ENCODE measurements at regions not wholly inside any gene's neighbourhood (a gene's known extent, or its start where the extent isn't known, plus 50 kb on each side); places are given as distances from the start of the nearest gene placed in this dataset.

DNA sequence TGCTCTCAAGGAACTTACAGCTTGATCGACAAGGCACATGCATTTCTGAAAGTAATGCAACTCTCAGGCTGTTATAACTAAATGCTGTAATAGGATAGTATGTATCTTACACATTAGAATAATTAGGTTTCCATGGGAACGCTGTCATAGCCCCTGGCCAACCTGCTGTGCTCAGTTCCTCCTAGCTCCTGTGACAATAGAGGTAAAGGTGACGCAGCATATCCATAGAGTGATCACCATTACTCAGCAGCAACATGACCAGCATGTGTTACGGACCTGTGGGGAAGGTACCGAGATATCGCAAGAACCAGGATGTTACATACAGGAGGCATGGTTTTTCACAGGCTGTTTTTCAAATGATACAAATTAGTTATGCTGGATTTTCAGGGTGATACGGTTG lies 150.7 kb downstream of the CAND1 start:
- Histone ChIP-seq H3K4me3 (no peak overlapping the region), H3K36me3 (ENCODE audit: insufficient read depth, low read length) (no peaks in the 10 kb centered on the region), H3K9ac (ENCODE audit: insufficient read length) (no peak overlapping the region), H3K9me3 (ENCODE audit: low read depth, low read length) (no peaks in the 10 kb centered on the region), H3K27ac (no peak overlapping the region)
- TF ChIP-seq POLR2AphosphoS5 (IDR thresholded peaks at IDR 0.05; ENCODE audit: borderline replicate concordance, low read depth, low read length) (no peak), EZH2 (IDR thresholded peaks at IDR 0.05) (no peak), FOXP2 (optimal IDR thresholded peaks at IDR 0.05; ENCODE audit: control extremely low read depth, extremely low read length, insufficient read depth) (no peak)
- no peak for DNase-seq (ENCODE audit: low read depth, low spot score)

DNA sequence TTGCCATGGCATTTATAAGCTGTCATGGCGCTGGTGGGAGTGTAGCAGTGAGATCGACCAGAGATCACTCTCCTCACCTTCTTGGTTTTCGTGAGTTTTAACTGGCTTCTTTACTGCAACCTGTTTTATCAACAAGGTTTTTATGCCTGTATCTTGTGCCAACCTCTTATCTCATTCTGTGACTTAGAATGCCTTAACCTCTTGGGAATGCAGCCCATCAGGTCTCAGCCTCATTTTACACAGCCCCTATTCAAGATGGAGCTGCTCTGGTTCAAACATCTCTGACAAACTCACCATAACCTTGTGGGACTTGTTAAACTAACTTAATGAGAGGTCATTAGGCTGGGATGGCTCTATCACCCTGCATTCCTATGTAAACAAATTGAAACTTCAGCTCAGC lies 151.3 kb downstream of the CAND1 start:
- no peak for TF ChIP-seq EZH2 (IDR thresholded peaks at IDR 0.05)
- no peak for TF ChIP-seq POLR2AphosphoS5 (IDR thresholded peaks at IDR 0.05; ENCODE audit: borderline replicate concordance, low read depth, low read length)
- TF ChIP-seq FOXP2 (optimal IDR thresholded peaks at IDR 0.05; ENCODE audit: control extremely low read depth, extremely low read length, insufficient read depth) = no peak
- no peak for DNase-seq (ENCODE audit: low read depth, low spot score)
- Histone ChIP-seq H3K27ac (no peak overlapping the region), H3K9me3 (ENCODE audit: low read depth, low read length) (no peaks in the 10 kb centered on the region), H3K4me3 (no peak overlapping the region), H3K36me3 (ENCODE audit: insufficient read depth, low read length) (no peaks in the 10 kb centered on the region), H3K9ac (ENCODE audit: insufficient read length) (no peak overlapping the region)

DNA sequence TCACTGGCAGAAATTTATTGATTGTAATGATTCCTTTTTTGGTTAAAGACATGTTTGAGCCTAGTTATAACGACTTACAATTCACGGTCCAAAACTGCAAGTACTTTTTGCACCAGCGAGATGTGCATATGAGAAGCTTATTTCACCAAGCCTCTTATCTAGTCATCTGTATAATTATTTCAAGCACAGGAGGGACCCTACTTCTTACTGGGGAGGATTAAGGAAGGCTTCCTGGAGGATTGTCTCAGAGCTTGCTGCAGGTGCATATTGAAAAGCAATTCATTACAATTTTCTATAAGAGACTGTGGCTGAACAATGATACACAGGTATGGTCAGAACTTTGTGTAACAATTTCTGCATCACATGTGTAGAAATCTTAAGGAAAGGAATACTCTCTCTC lies 152.9 kb downstream of the CAND1 start:
- Histone ChIP-seq H3K27ac (0 out of 2 replicates have a peak overlapping the region, but pooled peaks have one; percentile 10), H3K9me3 (ENCODE audit: low read depth, low read length) (no peaks in the 10 kb centered on the region), H3K9ac (ENCODE audit: insufficient read length) (no peak overlapping the region), H3K36me3 (ENCODE audit: insufficient read depth, low read length) (no peaks in the 10 kb centered on the region), H3K4me3 (no peak overlapping the region)
- no peak for TF ChIP-seq POLR2AphosphoS5 (IDR thresholded peaks at IDR 0.05; ENCODE audit: borderline replicate concordance, low read depth, low read length)
- no peak for TF ChIP-seq FOXP2 (optimal IDR thresholded peaks at IDR 0.05; ENCODE audit: control extremely low read depth, extremely low read length, insufficient read depth)
- TF ChIP-seq EZH2 (IDR thresholded peaks at IDR 0.05) = no peak
- DNase-seq (ENCODE audit: low read depth, low spot score) = no peak

DNA sequence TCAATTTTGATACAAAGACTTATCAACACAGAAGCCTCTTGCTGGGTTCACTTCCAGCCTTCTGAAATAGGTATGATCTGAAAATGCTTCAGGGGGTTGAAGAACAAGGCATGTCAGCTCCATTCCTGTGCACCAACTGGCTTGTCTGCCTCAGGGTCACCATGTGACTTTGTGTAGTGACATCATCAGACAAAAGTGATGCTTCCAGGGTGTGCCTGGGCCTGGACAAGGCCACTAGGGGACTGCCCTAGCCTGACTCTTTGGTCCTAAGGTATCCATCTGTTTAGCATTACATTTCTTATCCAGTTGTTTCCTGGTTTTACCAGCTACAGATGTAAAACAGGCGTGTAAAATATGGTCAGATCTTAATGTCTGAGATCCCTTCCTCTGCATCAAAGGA lies 155.6 kb downstream of the CAND1 start:
- H3K36me3 ChIP-seq (ENCODE audit: insufficient read depth, low read length) = no peaks in the 10 kb centered on the region
- TF ChIP-seq POLR2AphosphoS5 (IDR thresholded peaks at IDR 0.05; ENCODE audit: borderline replicate concordance, low read depth, low read length) (no peak), EZH2 (IDR thresholded peaks at IDR 0.05) (no peak), FOXP2 (optimal IDR thresholded peaks at IDR 0.05; ENCODE audit: control extremely low read depth, extremely low read length, insufficient read depth) (no peak)
- no peaks in the 10 kb centered on the region for H3K9me3 ChIP-seq (ENCODE audit: low read depth, low read length)
- no peak overlapping the region for H3K9ac ChIP-seq (ENCODE audit: insufficient read length)
- no peak overlapping the region for H3K4me3 ChIP-seq
- no peak for DNase-seq (ENCODE audit: low read depth, low spot score)
- H3K27ac ChIP-seq = no peak overlapping the region

DNA sequence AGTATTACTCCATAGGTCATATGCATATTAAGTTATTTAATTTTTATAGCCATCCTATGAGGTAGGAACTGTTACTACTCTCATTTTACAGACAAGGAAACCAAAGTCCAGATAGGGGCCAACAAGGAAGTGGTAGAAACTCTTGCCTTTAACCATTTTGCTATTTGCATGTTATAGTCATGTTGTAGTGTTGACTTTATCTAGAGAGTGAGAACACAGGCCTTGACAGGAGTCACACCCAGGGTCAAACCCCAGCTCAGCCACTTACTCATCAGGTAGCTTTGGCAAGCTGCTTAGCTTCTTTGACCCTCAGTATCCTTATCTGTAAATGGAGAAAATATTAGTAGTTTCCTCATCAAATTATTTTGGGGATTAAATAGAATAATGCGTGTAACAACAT lies 156.2 kb downstream of the CAND1 start:
- no peaks in the 10 kb centered on the region for H3K9me3 ChIP-seq (ENCODE audit: low read depth, low read length)
- TF ChIP-seq POLR2AphosphoS5 (IDR thresholded peaks at IDR 0.05; ENCODE audit: borderline replicate concordance, low read depth, low read length) (no peak), EZH2 (IDR thresholded peaks at IDR 0.05) (no peak), FOXP2 (optimal IDR thresholded peaks at IDR 0.05; ENCODE audit: control extremely low read depth, extremely low read length, insufficient read depth) (no peak)
- peak overlapping the region; percentile 99; the same call in 1 of the 2 replicates for H3K27ac ChIP-seq
- H3K4me3 ChIP-seq = no peak overlapping the region
- no peak for DNase-seq (ENCODE audit: low read depth, low spot score)
- no peaks in the 10 kb centered on the region for H3K36me3 ChIP-seq (ENCODE audit: insufficient read depth, low read length)
- H3K9ac ChIP-seq (ENCODE audit: insufficient read length) = no peak overlapping the region

DNA sequence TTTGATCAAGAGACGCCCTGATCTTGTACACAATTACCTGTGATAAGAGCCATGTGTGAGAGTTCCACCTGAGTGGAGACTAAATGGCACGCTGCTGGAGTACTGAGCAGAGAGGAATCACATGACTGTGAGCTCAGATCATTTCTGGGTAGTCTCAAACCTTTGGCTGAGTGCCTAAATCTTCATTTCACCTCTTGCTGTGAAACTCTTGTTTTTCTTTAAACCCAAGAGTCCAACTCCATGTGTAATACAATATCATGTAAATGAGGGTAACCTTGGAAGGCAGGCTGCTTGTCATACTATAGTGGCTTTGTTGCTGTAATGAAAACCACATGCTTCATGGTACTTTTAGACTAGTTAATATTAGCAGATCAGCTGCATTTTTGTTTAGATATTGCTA lies 156.9 kb downstream of the CAND1 start:
- DNase-seq (ENCODE audit: low read depth, low spot score) = peak; percentile 94
- Histone ChIP-seq H3K36me3 (ENCODE audit: insufficient read depth, low read length) (no peaks in the 10 kb centered on the region), H3K27ac (peak overlapping the region; percentile 99), H3K9ac (ENCODE audit: insufficient read length) (peak overlapping the region; percentile 30), H3K4me3 (peak overlapping the region; percentile 74), H3K9me3 (ENCODE audit: low read depth, low read length) (no peaks in the 10 kb centered on the region)
- TF ChIP-seq POLR2AphosphoS5 (IDR thresholded peaks at IDR 0.05; ENCODE audit: borderline replicate concordance, low read depth, low read length) (no peak; the same call in 1 of the 2 replicates), FOXP2 (optimal IDR thresholded peaks at IDR 0.05; ENCODE audit: control extremely low read depth, extremely low read length, insufficient read depth) (peak; percentile 80)

DNA sequence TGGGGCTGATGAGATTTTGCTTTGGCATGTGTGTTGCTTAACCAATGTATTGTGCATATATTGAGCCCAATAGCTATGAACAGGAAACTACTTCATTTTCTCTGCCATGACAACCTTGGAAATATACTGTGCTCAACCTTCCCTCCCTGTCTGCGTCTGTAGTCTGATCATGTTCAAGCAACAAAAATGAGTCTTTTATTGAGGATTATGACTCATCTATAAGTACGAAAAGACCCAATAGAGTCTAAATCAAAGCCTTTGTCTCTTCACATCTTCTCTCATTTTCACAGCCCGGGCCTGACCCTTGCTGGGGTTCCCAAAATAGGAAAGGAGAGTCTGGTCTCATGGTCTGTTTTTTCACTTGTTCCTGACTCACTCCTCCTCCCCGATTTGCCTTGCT lies 158.2 kb downstream of the CAND1 start:
- no peak for DNase-seq (ENCODE audit: low read depth, low spot score)
- Histone ChIP-seq H3K9me3 (ENCODE audit: low read depth, low read length) (no peaks in the 10 kb centered on the region), H3K9ac (ENCODE audit: insufficient read length) (no peak overlapping the region), H3K4me3 (peak overlapping the region; percentile 74; the same call in 1 of the 2 replicates), H3K36me3 (ENCODE audit: insufficient read depth, low read length) (no peaks in the 10 kb centered on the region), H3K27ac (peak overlapping the region; percentile 99)
- no peak for TF ChIP-seq EZH2 (IDR thresholded peaks at IDR 0.05)
- no peak for TF ChIP-seq POLR2AphosphoS5 (IDR thresholded peaks at IDR 0.05; ENCODE audit: borderline replicate concordance, low read depth, low read length)
- no peak for TF ChIP-seq FOXP2 (optimal IDR thresholded peaks at IDR 0.05; ENCODE audit: control extremely low read depth, extremely low read length, insufficient read depth)

DNA sequence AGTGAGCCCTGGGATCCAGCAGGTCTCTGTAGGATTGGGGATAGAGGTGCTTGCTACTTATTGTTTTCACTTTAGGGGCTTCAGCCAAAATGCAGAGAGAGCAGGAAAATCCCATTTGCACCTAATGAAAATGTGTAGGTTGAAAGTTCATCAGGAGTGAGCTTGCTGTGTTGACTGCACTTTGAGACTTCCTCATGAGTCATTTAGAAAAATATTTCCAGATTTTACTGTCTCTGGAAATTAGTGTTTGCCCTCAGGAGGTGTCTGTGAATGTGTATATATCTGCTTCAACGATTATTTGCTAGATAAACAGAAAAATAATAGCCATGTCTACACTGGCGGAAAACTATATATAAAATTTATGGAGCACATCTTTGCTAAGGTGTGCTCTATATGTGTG lies 159.3 kb downstream of the CAND1 start:
- no peak overlapping the region for H3K27ac ChIP-seq
- no peak overlapping the region for H3K9ac ChIP-seq (ENCODE audit: insufficient read length)
- no peak overlapping the region for H3K4me3 ChIP-seq
- no peak for DNase-seq (ENCODE audit: low read depth, low spot score)
- no peaks in the 10 kb centered on the region for H3K9me3 ChIP-seq (ENCODE audit: low read depth, low read length)
- H3K36me3 ChIP-seq (ENCODE audit: insufficient read depth, low read length) = no peaks in the 10 kb centered on the region
- no peak for TF ChIP-seq FOXP2 (optimal IDR thresholded peaks at IDR 0.05; ENCODE audit: control extremely low read depth, extremely low read length, insufficient read depth)

DNA sequence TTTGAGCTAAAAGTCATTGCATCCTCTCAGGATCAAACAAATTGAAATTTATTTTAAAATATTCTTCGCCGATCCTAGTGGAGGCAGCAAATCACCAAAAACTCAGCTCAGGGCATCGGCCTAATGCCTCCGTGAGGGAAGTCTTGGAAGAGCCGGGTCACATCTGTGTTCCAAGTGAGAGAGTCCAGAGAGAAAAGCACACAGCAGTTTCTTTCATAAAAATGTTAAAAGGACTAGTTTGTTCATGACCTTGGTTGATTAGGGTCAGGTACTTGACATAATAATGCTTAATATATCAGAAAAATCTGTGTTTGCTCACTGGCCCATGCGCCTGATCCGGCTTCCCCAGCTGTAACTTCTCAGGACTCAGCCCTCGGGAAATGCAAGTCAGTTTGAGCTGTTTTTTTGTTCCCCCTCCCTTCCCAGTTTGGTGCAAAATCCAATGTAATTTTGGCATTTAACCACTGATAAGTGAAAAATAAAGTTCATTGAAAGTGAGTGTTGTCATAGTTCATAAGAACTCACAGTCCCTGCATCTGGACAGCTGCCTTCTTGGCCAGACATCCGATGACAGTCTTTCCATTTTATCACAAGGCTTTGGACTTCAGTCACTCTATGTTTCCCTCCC lies 161.7 kb downstream of the CAND1 start:
- TF ChIP-seq FOXP2 (optimal IDR thresholded peaks at IDR 0.05; ENCODE audit: control extremely low read depth, extremely low read length, insufficient read depth) (no peak), EZH2 (IDR thresholded peaks at IDR 0.05) (no peak), POLR2AphosphoS5 (IDR thresholded peaks at IDR 0.05; ENCODE audit: borderline replicate concordance, low read depth, low read length) (no peak)
- DNase-seq (ENCODE audit: low read depth, low spot score) = no peak
- H3K4me3 ChIP-seq = no peak overlapping the region
- H3K9me3 ChIP-seq (ENCODE audit: low read depth, low read length) = no peaks in the 10 kb centered on the region
- H3K9ac ChIP-seq (ENCODE audit: insufficient read length) = no peak overlapping the region
- no peaks in the 10 kb centered on the region for H3K36me3 ChIP-seq (ENCODE audit: insufficient read depth, low read length)
- no peak overlapping the region for H3K27ac ChIP-seq

Data from SK-N-MC (cell line).